GM21723 (cell line): ENCODE measurements at regions not wholly inside any gene's neighbourhood (a gene's known extent, or its start where the extent isn't known, plus 50 kb on each side); places are given as distances from the start of the nearest gene placed in this dataset.

Experiments
- ATAC-seq: cut with Tn5 transposase; IDR thresholded peaks from one replicate; pipeline ENCODE4 v1.9.1; 2021; ENCODE audit warnings: mild to moderate bottlenecking, moderate library complexity; ENCODE audit not compliant: unreplicated experiment

GRCh38 chr1:58861506-58861905 is 77.7 kb upstream of the JUN start:
- ATAC-seq: no peak

DNA sequence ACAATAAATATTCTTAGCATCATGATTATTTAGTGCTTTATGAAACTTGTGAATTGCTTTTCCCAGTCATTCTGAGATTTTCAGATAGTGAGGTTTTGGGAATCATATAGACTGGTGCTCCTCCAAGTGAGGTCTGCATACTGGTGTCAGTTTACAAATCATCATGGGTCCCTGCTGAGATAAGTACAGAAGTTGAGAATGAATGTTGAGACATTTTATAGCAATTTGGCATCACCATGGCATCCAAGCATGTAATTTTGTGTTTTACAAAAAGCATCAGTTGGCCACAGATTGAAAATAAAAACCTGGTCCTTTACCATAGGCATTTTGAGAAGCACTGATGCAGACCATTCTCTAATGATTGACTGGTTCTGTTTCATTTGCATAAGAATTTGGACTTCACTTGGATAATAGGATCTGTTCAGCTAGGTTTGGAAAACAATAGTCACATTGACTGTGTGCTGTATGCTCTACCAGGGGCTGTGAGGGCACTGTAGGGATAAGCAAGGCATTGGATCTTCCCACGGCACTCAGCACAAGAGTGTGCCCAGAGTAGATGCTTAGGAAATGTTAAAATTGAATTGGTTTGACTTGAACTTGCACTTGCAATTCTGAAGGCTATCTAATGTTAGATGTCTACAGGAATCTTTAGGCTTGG is 79.0 kb upstream of the JUN start:
- ATAC-seq: no peak

- no peak for ATAC-seq
These were observed 80.8 kb upstream of the JUN start for GRCh38 chr1:58864654-58865053.

DNA sequence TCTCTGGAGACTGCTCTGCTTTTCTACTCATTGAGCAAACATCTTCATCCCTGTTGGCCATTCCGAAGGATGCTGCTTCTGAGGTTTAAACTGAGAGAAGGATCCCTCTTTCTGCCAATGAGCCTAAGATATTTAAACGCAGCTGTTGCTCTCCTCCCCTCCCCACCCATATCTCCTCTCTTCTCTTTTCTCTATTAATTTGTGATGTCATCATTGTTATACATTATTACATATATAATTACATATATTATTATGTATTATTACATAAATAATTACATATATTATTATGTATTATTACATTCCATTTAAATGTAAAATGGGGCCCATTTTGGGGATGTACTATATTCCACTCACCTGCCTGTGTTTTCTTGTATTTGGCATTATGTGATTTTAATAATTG is 82.7 kb upstream of the JUN start:
- ATAC-seq: no peak

DNA sequence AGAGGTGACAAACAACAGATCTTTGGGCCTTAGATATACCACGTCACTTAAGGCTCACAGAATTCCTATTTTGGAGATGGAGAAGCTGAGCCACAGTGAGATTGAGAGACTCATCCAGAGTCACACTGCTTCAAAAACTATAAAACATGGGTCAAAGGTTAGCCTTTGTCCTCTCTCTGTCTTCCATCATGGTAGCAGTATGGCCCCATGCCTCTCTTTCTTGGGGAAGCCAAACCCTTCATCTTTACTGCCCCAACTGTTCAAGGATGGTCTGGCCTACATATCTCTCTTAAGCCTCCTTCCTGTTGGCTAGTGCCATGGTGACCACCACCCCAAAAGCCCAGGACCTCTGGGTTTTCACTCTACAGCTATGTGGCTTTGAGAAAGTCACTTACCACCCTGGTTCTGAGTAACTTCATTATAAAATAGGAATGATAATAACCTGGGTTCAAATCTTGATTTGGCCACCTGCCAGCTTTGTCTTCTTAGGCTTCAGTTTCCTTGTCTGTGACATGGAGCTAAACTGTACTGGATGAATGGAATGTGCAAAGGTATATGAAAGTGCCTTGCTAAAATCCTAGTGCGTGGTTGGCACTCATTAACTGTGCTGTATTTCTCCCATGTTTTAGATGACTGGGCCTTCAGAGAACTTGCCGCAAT is 85.9 kb upstream of the JUN start:
- no peak for ATAC-seq

GRCh38 chr1:58870298-58870676 is 86.4 kb upstream of the JUN start:
- ATAC-seq: no peak

GRCh38 chr1:58874342-58874741 is 90.5 kb upstream of the JUN start:
- no peak for ATAC-seq

GRCh38 chr1:58874757-58875755 is 91.2 kb upstream of the JUN start:
- no peak for ATAC-seq

DNA sequence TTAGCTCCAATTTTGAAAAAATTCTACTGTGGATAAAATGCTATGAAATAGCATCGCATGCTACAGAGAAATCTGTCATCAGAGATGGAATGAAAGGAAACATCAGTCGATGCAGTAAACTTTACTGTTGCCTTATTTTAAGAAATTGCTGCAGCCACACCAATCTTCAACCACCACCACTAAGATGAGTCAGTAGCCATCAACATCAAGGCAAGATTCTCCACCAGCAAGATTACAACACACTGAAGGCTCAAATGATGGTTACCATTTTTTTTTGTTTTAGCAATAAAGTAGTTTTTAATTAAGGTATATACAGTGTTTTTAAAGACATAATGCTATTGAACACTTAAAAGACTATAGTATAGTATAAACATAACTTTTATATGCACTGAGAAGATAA is 95.6 kb upstream of the JUN start:
- no peak for ATAC-seq

- ATAC-seq: no peak
These were observed 96.7 kb upstream of the JUN start for GRCh38 chr1:58880592-58880991.

DNA sequence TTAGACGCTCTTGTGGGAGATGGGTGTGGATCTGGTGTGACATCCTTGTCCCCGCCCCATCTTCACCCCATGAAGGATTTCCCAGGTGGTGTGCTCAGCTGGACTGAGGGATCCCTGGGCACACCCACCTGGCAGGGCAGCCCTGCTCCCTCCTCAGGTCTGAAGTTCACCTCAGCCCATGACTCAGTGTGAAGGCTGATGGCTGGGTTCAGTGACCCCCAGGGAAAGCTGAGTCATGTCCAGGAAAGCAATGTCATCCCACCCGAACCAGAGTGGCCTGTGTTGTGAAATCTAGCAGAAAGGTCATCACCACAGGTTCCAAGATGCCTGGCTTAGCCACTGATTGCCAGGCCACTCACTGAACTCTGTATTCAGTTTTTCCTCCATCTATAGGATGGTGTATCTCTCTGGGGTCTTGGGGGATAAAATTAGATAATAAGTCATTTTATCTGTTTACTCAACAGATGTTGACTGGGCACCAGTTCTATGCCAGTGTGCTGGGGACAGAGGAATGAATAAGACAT is 97.7 kb upstream of the JUN start:
- no peak for ATAC-seq

GRCh38 chr1:58882322-58882948 is 98.6 kb upstream of the JUN start:
- no peak for ATAC-seq

- no peak for ATAC-seq
These were observed 99.4 kb upstream of the JUN start for GRCh38 chr1:58883037-58883887.

GRCh38 chr1:58883888-58884482 is 100.1 kb upstream of the JUN start:
- ATAC-seq: no peak

- ATAC-seq: no peak
These were observed 101.1 kb upstream of the JUN start for GRCh38 chr1:58884706-58885661.

GRCh38 chr1:58885998-58886397 is 102.2 kb upstream of the JUN start:
- ATAC-seq: no peak

DNA sequence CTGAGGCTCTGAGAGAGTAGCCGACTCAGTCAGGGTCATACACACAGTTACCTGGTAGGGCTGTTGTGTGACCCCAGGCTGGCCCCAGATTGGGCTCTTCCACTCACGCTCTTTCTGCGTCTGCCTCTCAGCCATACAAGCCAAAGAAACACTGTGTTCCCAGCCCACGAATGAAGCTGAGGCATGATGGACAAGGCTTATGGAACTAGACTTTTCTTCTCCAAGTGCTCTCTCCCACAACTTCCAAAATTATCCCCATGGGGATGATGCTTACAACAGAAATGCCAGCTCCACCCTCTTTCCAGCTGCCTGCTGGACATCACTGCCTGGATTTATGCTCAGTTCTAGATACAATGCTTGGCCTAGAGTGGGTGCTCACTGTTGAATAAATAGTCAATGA is 102.8 kb upstream of the JUN start:
- no peak for ATAC-seq

GRCh38 chr1:58887059-58887458 is 103.2 kb upstream of the JUN start:
- ATAC-seq: no peak

DNA sequence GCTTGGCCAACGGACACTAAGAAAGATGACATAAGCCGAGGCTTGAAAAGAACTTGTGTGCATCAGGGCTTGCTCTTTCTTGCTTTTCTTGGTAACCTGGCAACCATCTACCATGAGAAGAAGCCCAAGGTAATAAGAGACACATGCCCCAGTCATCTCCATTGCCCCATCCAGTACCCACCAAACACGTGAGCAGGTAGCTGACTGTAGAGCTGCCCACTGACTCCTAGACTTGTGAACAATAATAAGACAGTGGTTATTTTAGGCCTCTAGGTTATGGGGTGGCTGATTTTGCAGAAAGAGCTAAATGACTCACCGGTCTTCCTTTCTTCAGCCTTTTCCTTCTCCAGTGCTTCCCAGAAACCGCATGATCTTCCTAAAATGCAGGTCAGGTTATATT is 105.0 kb upstream of the JUN start:
- no peak for ATAC-seq
